K562 (cell line): ENCODE measurements at regions not wholly inside any gene's neighbourhood (a gene's known extent, or its start where the extent isn't known, plus 50 kb on each side); places are given as distances from the start of the nearest gene placed in this dataset.

Experiments
- ATAC-seq: fragments of 200-7000 bp; cut with Tn5 transposase; 3 replicates; pipeline ENCODE4 v1.9.1; 2020; ENCODE audit warnings: moderate library complexity
- BruUV-seq: library from RNA; stranded (reverse); fragments of 400-500 nt; replicated peaks from 2 replicates; lab custom pipeline; 2021; lab: Mats Ljungman, UMichigan
- CTCF ChIA-PET: fragments of 300-600 bp; formaldehyde crosslinking; extraction: SDS; loops from one replicate; lab custom pipeline; 2021; ENCODE audit warnings: low intra/inter-chr PET ratio; lab: Yijun Ruan, JAX
- POLR2A ChIA-PET: fragments of 300-600, 350-650 bp; sonication (Branson Sonifier 250); formaldehyde crosslinking; extraction: SDS; loops from one replicate; lab custom pipeline; 2021; ENCODE audit warnings: antibody characterized with exemption, inconsistent platforms; lab: Yijun Ruan, JAX
- DNase-seq, 4 experiments: peaks; one replicate each; pipeline versions ENCODE4 v3.0.0 to v3.0.0-alpha.2; 2011 to 2018; ENCODE audit warnings: low spot score in 3 of 4, mixed read lengths in 3 of 4; ENCODE audit errors: extremely low read depth in 1 of 4
- FAIRE-seq: peaks from 2 replicates; lab custom pipeline; 2011; peaks lifted over from hg19 to GRCh38; lab: Jason Lieb, UNC
- H2AFZ ChIP-seq: 2 replicates; pipeline ENCODE4 v1.6.0; 2011; ENCODE audit warnings: low read depth, low read length, control low read depth, inconsistent platforms
- H3K27ac ChIP-seq: fragments of 200-600 bp; 3 replicates; pipeline ENCODE4 v1.8.0; 2011; ENCODE audit warnings: low read depth, mild to moderate bottlenecking, control low read depth, inconsistent platforms, low read length, moderate library complexity, mixed read lengths; ENCODE audit errors: extremely low read depth
- H3K27me3 ChIP-seq, 2 experiments: fragments of 300-600 bp in 1 of 2; 2 replicates in 1 of 2; 3 replicates in 1 of 2; pipeline versions ENCODE4 v1.6.0 to v1.8.0; 2011; ENCODE audit warnings: inconsistent platforms in 2 of 2, low read length in 2 of 2, mild to moderate bottlenecking in 1 of 2, mixed read lengths in 1 of 2, moderate library complexity in 1 of 2; ENCODE audit not compliant: control insufficient read depth in 2 of 2, insufficient read depth in 2 of 2
- H3K36me3 ChIP-seq: fragments of 300-600 bp; 3 replicates; pipeline ENCODE4 v1.8.0; 2011; ENCODE audit warnings: mild to moderate bottlenecking, low read length, inconsistent platforms; ENCODE audit not compliant: control insufficient read depth, insufficient read depth
- H3K4me1 ChIP-seq, 2 experiments: fragments of 200-600 bp in 1 of 2; replicated peaks in 1 of 2; 2 replicates in 1 of 2; 3 replicates in 1 of 2; pipeline versions ENCODE4 v1.5.1 to v1.8.0; 2011; ENCODE audit warnings: inconsistent platforms in 2 of 2, low read length in 2 of 2, mild to moderate bottlenecking in 1 of 2, mixed read lengths in 1 of 2, moderate library complexity in 1 of 2; ENCODE audit not compliant: control insufficient read depth in 2 of 2, insufficient read depth in 2 of 2
- H3K4me2 ChIP-seq: 2 replicates; pipeline ENCODE4 v1.6.1; 2011; ENCODE audit warnings: low read length, control low read depth, inconsistent platforms, mixed read lengths; ENCODE audit not compliant: insufficient read depth
- H3K4me3 ChIP-seq: fragments of 200-600 bp; sonication (generic), shearing (Covaris generic); 2 replicates; pipeline ENCODE4 v1.5.1; 2016; ENCODE audit warnings: control low read depth, inconsistent platforms
- H3K79me2 ChIP-seq: fragments of 200-600 bp; 3 replicates; pipeline ENCODE4 v1.8.0; 2011; ENCODE audit warnings: low read length, inconsistent platforms; ENCODE audit not compliant: control insufficient read depth, insufficient read depth
- H3K9ac ChIP-seq, 2 experiments: 2 replicates each; pipeline versions ENCODE4 v1.6.0 to v1.6.1; 2011; ENCODE audit warnings: low read depth in 2 of 2, low read length in 2 of 2, control low read depth in 1 of 2, inconsistent platforms in 1 of 2, mild to moderate bottlenecking in 1 of 2, mixed read lengths in 1 of 2; ENCODE audit not compliant: insufficient read depth in 1 of 2
- H3K9me1 ChIP-seq: one replicate; pipeline ENCODE4 v1.6.0; 2011; ENCODE audit warnings: inconsistent platforms, mild to moderate bottlenecking, low read length, moderate library complexity; ENCODE audit not compliant: control insufficient read depth, insufficient read depth
- H3K9me3 ChIP-seq: replicated peaks from 2 replicates; pipeline ENCODE4 v1.5.1; 2011; ENCODE audit warnings: low read depth, low read length, inconsistent platforms; ENCODE audit not compliant: control insufficient read depth, insufficient read depth
- H4K20me1 ChIP-seq: replicated peaks from 2 replicates; pipeline ENCODE4 v1.6.1; 2011; ENCODE audit warnings: low read length, inconsistent platforms, mixed read lengths; ENCODE audit not compliant: control insufficient read depth, insufficient read depth
- FOXK2 ChIP-seq, 2 experiments: fragments of 450-650 bp; IDR thresholded peaks in 1 of 2; conservative IDR thresholded peaks in 1 of 2; 2 replicates each; pipeline ENCODE4 v1.6.1; 2016; ENCODE audit warnings: low read depth in 2 of 2, mild to moderate bottlenecking in 1 of 2
- HDAC6 ChIP-seq: IDR thresholded peaks from 2 replicates; pipeline ENCODE4 v1.6.1; 2012; ENCODE audit warnings: low read depth, mild to moderate bottlenecking, control low read depth, inconsistent platforms, low read length, moderate library complexity
- ZNF354B ChIP-seq: fragments of 250-450 bp; sonication (Bioruptor Pico); IDR thresholded peaks from 2 replicates; pipeline ENCODE4 v1.4.0; 2020
- ZNF431 ChIP-seq: sonication (generic); formaldehyde crosslinking; IDR thresholded peaks from 2 replicates; pipeline ENCODE4 v1.8.0; 2022; ENCODE audit warnings: mild to moderate bottlenecking, missing genetic modification reagents
- WGBS: fragments of 100-300 bp; shearing (Covaris generic); methylation state at CpG from one replicate; pipeline ENCODE4 v1.1.6; 2016; ENCODE audit warnings: low coverage, mixed read lengths; ENCODE audit not compliant: insufficient coverage; ENCODE audit errors: missing lambda C conversion rate; 5-methylcytosine and 5-hydroxymethylcytosine counted together
- in situ Hi-C: fragments of 300-500 bp; cut with MboI; formaldehyde crosslinking; loops from 4 replicates; pipeline ENCODE4 v1.15.0; 2018; ENCODE audit warnings: inconsistent platforms, mixed read lengths
- intact Hi-C: fragments of 100-400 bp; cut with micrococcal nuclease; formaldehyde crosslinking; loops from 2 replicates; pipeline ENCODE4 v1.14.2; 2022
- TF ChIP-seq, protein P1 (sequence below): sonication (generic); formaldehyde crosslinking; IDR thresholded peaks from 2 replicates; pipeline ENCODE4 v1.8.1; 2023; ENCODE audit warnings: missing genetic modification reagents, mild to moderate bottlenecking, borderline replicate concordance

DNA sequence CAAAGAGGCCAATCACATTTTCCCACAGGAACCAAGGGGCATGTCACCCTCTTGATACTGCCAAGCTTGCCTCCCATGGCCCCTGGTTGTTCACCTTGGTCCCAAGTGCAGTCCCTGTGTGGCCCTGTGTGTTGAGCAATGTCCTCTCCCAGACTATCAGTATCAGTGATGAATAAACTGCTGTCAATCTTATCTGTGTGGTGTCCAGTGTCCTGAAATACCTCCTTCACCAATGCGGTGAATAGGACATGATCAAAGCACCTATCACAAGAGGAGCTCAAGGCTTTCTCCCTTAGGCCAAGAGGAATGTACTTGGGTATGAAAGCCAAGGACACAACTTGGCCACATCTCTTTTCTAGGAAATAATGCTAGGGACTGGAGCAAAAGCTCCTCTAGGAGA lies 68.2 kb downstream of the MAIP1 start (continued):
- TF ChIP-seq, protein P1, sequence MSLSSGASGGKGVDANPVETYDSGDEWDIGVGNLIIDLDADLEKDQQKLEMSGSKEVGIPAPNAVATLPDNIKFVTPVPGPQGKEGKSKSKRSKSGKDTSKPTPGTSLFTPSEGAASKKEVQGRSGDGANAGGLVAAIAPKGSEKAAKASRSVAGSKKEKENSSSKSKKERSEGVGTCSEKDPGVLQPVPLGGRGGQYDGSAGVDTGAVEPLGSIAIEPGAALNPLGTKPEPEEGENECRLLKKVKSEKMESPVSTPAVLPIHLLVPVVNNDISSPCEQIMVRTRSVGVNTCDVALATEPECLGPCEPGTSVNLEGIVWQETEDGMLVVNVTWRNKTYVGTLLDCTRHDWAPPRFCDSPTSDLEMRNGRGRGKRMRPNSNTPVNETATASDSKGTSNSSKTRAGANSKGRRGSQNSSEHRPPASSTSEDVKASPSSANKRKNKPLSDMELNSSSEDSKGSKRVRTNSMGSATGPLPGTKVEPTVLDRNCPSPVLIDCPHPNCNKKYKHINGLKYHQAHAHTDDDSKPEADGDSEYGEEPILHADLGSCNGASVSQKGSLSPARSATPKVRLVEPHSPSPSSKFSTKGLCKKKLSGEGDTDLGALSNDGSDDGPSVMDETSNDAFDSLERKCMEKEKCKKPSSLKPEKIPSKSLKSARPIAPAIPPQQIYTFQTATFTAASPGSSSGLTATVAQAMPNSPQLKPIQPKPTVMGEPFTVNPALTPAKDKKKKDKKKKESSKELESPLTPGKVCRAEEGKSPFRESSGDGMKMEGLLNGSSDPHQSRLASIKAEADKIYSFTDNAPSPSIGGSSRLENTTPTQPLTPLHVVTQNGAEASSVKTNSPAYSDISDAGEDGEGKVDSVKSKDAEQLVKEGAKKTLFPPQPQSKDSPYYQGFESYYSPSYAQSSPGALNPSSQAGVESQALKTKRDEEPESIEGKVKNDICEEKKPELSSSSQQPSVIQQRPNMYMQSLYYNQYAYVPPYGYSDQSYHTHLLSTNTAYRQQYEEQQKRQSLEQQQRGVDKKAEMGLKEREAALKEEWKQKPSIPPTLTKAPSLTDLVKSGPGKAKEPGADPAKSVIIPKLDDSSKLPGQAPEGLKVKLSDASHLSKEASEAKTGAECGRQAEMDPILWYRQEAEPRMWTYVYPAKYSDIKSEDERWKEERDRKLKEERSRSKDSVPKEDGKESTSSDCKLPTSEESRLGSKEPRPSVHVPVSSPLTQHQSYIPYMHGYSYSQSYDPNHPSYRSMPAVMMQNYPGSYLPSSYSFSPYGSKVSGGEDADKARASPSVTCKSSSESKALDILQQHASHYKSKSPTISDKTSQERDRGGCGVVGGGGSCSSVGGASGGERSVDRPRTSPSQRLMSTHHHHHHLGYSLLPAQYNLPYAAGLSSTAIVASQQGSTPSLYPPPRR (CRISPR knock-in tag) = no peak
- TF ChIP-seq, all 486 proteins: peak for 0

DNA sequence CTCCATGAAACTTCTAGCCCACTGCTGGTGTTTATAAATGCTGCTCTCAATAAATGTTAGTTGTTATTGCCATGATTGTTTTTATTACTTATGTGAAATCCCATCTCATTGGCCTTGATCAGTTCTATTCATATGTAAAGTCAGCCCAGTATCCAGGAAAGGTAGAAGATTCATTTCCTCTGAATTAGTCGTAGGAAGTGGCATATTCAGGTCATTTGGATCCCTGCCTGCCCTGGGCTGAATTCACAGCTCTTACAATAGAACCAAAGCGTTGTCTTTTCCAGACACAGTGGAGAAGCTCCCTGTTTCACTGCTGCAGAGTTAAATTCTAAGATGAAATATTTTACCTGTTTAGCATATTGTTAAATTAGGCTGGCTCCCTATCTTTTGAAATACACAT lies 70.3 kb downstream of the MAIP1 start:
- no TSS peak for BruUV-seq
- no peaks in the 10 kb centered on the region for H3K36me3 ChIP-seq
- in situ Hi-C loops (no loop called here), intact Hi-C loops (no loop called here)
- H3K9me1 ChIP-seq = no peaks in the 10 kb centered on the region
- POLR2A ChIA-PET = no interaction called here
- no peaks in the 10 kb centered on the region for H3K27me3 ChIP-seq
- H3K27ac ChIP-seq = no peak overlapping the region
- ATAC-seq = no peak
- H3K4me1 ChIP-seq = no peaks in the 10 kb centered on the region; a peak in 1 of 5 replicates
- CTCF ChIA-PET = no interaction called here
- no peak overlapping the region for H3K9ac ChIP-seq
- no peak for FAIRE-seq
- TF ChIP-seq ZNF354B (CRISPR knock-in tag) (no peak), HDAC6 (no peak), FOXK2 (conservative IDR thresholded peaks at IDR 0.05 in 1 of 2, IDR thresholded peaks at IDR 0.05 in 1 of 2; ENCODE audit: low read depth in 2 of 2) (no peak), ZNF431 (no peak)
- WGBS = 63% methylated on average over 2 of the region's 2 CpGs
- no peaks in the 10 kb centered on the region for H3K9me3 ChIP-seq
- DNase-seq = no peak
- no peak overlapping the region for H3K4me2 ChIP-seq
- no peak overlapping the region for H3K4me3 ChIP-seq
- H4K20me1 ChIP-seq = no peaks in the 10 kb centered on the region
- H3K79me2 ChIP-seq = no peaks in the 10 kb centered on the region
- no peak overlapping the region for H2AFZ ChIP-seq
